Activated CD8-positive, alpha-beta memory T cell treated with anti-CD3 and anti-CD28 coated beads for 24 hours (primary cell): ENCODE measurements at regions not wholly inside any gene's neighbourhood (a gene's known extent, or its start where the extent isn't known, plus 50 kb on each side); places are given as distances from the start of the nearest gene placed in this dataset.
"Not testable (repeated sequence)": the region's sequence is repeated elsewhere in the genome, so short reads cannot be mapped to it uniquely, and the experiment has no call there.

Experiments
- DNase-seq: peaks from one replicate; pipeline ENCODE4 v3.0.0-alpha.2; 2020

DNA sequence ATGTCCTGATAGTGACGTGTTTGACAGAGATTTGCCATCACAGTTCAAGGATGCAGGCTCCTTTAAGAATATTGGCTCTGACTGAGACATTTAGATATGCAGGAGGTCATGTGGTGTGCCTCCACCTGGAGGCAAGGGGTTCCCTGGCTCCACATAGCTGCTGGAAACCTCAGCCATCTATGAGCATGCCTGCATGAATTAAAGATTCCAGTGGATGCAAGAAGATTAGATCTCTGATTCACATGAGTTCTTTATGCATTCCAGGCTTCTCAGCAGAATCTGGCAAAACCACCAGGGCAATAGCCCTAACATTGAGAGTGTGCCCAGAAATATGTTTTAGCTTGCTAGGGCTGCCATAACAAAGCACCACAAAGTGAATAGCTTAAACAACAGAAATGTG is 298.5 kb upstream of the AADAT start:
- no peak for DNase-seq

DNA sequence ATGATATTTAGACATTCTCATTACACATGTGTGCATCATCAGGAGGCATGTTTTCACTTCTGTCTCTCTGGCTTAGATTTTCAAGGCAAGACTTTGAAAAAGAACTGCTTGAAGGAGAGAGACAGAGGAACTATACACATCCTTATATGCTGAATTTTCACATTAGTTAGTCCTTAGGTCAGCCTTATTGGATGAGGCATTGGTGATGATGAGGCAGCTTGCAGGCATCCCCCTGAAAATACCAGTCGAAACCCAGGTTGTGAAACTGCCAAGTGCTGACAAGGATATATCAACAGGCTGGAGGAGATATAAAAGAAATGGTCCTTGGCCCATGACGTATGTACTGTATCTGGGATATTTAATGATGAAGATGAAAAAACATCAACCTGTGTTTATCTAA is 297.2 kb upstream of the AADAT start:
- no peak for DNase-seq

DNA sequence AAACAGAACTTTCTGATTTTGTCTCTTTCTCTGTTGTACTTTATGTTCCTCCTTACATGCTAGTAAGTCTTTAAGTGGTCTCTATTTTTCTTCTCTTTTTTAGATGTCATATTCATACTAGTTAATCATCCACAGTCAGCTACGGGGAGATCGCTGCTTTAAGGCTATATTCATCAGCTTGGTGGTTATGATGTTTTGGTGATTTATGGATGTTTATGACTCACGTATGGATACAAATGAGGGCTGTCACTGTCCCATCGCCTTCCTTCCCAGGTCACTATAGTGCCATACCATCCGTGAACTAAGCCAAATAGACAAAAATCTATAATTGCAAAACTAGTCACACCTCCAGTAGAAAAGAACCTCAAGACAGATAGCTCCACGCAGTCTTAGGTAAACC is 296.8 kb upstream of the AADAT start:
- no peak for DNase-seq

DNA sequence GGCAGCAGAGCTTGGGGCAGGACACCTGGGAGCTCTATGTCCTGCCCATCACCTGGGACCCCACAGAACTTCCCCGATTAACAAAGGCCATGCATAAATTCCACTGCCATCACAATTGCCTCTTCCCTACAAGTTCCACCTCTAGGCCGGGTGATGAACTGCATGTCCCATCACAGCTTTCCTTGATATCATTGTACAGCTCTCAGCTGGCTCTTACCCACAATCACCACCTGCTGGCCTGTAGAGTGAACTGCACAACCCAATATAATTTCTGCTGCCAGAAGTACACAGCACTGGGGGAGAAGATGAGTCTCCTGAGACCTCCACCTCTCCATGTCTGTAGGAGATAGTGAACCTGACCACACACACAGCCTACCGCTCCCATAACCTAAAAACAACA is 285.0 kb upstream of the AADAT start:
- no peak for DNase-seq

DNA sequence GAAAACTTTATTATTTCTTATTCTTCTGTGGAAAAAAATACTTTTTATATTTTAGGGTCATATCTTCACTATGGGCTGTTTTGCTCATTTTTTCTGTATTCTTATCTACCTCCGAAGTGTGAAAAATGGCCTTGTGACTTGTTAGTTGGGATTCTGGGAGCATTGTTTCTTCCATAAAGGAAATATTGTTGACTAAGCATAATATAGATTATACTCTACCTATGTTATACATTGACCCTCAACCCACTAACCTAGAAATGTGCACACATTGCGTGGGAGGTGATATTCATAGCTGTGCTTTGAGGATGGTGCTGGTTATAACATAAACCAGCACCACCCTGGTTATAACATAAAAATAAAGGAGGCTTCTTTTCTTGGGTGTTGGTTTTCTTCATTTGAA is 259.2 kb upstream of the AADAT start:
- DNase-seq = no peak

DNA sequence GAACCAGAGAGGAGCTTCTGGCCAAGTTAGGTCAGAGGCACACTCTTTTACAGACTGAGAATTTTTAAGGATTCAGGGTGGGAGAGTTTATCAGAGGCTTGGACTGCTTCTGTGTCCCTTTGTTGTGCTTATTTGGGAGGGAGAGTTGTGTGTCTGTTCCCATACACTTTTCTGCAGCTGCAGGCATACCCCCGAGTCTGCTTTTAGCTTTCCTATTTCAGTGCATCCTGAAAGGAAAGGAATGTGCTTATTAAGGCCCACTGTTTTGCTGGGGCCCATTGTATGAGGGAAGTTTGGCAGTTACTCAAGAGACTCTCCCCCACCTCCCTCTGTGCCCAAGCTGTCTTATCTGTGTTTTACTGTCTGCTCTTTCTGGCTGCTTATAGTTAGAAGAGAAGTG is 257.4 kb upstream of the AADAT start:
- not testable (repeated sequence) for DNase-seq

DNA sequence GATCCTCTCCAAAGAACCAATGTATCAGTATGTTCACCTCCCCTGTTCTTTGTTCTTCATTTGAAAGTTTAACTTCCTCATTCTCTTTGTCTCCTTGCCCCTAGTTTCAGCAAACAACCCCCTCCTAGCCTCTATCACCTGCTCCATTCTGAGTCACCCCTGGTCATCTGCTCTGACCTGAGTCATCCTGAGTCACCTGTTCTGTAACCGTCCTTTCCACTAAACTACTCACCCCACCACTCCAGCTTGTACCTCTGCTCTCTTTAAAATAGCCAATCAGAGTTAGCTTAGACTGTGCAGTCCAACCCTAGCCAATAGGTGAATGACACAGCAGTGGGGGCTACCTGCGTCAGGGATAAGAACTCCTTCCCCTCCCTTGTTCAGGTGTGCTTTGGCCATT is 249.8 kb upstream of the AADAT start:
- DNase-seq = no peak

DNA sequence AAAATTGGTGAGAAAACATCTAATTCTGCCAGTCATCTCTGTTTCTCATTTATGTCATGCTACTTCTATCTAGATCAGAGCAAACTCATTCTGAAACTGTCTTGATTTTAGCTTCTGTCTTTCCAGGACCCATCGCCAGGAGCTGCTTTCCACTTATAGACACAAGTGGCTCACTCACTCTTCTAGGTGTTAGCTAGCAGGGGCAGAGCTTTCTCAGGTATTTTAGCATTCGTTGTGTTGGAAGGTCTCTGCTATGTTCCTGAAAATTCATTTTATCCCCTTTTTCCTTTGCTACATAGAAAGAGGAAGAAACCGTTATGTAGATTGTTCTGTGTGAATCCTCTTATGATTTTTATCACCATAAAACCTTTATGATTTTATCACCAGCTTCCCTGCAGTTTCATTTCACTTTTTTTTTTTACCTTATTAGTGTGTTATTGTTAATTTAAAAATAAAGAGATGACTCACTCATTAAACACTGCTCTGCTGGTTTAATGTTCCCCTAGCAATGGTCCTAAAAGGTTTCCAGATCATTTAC is 246.6 kb upstream of the AADAT start:
- DNase-seq = no peak

DNA sequence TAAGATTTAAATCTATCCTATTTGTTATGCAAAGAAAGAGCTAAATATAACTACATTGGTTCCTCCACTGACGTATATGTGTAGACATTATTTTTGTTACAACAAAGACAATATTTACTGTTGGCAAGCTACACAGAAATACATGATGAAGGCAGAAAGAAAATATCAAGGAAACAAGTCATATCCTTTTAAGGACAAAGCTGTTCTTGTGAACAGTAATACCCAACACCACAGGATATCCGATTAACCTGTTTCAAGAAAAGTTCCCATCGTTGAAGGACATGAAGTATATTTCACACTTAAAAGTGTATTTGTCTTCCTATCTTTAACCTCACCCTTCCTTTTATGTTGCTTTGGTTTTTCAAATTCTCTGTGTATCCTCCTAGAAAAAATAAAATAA is 235.8 kb upstream of the AADAT start:
- no peak for DNase-seq

DNA sequence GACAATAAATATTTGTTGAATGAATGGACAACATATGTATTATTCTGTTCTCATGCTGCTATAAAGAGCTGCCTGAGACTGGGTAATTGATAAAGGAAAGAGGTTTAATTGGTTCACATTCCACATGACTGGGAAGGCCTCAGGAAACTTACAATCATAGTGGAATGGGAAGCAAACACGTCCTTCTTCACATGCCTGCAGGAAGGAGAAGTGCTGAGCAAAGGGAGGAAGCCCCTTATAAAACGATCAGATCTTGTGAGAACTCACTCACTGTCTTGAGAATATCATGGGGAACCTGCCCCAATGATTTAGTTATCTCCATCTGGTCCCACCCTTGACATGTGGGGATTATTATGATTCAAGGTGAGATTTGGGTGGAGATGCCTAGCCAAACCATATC is 233.9 kb upstream of the AADAT start:
- no peak for DNase-seq

DNA sequence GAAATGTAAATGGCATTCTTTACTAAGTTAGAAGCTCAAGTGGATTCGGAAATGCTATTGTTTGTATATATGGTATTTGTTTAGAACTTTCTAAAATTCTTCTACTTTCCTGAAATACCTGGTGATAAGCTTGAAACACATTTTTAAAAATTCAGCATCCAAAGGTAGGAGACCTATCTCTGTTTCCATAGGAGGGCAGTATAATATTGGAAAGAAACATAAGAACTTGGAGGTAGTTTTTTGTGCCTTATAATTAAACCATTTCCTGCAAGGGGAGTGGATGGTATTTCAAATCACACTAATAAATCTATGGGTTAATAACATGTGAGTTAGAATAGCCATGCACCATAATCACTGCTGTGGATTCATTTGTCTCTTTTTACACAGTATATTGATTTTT is 217.4 kb upstream of the AADAT start:
- no peak for DNase-seq

DNA sequence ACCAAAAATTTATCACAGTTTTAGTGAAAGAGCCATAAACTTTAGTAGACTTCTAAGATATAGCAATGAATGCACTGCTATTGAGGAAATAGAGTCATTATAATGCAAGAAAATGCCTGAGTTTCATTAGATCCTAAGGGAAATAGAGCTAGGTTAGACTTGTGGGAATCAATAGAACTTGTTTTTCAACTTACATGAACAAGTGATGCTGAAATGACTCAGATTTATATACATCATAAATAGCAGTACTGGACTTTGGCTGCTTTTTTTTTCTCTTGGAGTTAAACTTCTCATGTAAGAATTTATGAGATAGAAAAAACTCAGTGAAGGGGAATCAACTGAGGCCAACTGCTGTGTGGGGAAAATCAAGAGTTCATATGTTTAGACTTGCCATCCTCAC is 216.5 kb upstream of the AADAT start:
- no peak for DNase-seq

DNA sequence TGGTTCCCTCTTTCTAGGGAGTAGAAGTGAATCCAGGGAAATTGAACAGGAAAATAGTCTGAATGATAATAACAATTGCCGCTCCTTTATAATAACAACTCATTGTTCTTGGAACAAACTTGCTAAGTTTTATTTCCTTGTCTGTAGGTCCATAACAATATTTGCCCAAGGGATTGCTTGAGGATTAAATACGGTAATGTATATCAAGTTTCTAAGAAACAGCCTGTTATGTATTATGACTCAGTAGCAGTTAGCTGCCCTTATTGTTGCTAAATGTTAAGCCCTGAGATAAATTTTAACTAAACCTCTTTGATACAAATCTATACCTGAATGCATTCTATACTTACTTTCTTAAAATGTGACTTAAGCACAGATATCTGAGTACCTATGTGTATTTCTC is 215.9 kb upstream of the AADAT start:
- no peak for DNase-seq

DNA sequence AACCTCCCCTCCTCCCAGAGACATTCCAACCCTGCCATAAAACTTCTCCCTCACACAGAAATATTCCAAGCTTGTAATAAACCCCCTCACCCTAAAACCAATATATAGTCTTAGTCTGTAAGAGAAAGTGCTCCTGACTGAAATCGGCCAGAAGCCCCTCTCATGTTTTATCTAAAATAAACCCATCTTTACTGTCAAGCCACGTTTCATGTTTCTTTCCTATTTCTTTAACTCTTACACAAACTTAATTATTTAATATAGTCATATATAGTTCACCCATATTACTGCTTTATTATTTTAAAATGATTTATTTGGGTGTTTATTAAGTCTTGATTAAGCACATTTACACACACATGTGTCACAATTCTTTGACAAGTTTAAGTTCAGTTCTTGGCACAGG is 191.3 kb upstream of the AADAT start:
- no peak for DNase-seq

DNA sequence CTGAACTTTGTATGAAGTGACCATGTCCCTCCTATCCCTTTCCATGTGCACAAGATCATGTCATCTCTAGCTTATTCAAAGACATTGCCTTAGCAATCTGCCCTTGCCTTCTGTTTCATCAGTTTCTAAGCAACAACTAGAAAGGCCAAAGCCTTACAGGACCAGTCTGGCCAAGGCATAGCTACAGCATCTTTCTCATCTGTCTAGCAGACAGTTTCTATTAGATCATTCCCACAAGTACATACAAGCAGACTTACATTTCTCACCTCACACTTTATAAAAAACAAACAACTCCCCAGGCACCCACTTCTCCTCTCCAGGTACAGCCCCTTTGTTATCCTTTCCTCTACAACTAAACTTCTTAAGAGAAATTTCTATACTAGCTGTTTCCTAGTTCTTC is 188.7 kb upstream of the AADAT start:
- DNase-seq = no peak

DNA sequence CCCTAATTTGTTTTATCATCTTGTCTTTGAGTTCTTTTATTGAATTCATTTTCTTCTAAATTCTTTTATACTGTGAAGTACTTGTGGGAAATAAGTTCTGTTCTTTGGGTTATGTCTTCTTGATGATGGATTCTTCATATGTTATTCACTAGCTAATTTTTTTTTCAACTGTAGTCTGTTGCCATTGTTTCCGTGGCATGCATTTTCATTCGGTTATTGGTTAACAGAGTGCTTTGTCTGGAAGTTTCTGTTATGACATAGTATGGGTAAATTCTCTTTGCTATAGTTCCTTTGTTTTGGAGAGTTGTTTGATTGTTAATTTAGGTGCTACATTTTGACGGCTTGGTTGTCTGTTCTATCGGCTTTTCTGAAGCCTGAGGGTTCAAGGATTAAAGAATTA is 184.9 kb upstream of the AADAT start:
- no peak for DNase-seq

DNA sequence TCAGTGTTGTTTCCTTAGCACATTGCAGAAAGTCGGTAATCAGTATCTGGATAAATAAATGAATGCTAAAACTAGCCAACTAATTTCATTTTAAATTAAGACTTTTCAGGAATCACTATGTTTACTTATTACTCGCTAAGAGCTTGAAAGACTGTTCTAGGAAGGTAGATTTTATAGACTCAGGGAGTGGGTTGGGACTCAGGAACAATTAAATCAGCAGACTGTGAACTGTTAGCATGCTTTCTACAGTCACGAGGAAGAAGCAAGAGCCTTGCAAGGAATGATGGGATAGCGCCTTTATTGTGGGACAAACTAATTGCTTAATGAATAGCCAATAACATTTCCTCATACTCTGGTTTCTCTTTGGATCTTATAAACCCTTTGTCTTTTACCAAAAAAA is 183.2 kb upstream of the AADAT start:
- no peak for DNase-seq

DNA sequence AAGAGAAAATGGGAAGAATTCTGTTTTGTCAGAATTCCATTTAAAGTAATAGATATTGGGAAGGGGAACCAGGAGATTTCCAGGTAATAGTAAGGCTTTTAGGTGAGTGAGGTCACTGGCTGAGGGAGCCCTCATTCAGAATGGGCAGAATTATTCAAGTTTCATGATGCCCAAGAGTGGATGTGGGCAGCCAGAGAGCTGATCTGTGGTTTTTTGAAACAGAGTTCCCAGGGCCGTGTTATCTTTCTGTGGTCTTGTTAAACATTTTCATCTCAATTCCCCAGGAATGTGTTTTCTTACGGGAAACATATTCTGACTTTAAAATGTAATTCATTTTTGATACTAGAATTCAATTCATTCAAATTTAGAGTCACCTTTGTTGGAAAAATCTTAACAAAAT is 182.0 kb upstream of the AADAT start:
- no peak for DNase-seq

DNA sequence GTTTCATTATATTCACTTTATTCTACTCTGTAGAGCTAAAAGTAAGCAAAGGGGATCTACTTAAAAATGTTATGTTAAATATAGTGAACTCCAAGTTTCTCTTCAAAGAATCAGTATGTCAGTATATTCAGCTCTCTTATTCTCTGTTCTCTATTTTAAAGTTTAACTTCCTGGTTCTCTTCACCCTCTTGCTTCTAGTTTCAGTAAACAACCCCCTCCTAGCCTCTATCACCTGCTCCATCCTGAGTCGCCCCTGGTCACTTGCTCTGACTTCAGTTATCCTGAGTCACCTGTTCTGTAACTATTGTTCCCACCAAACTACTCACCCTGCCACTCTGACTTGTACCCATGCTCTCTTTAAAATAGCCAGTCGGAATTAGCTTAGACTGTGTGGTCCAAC is 180.9 kb upstream of the AADAT start:
- no peak for DNase-seq

DNA sequence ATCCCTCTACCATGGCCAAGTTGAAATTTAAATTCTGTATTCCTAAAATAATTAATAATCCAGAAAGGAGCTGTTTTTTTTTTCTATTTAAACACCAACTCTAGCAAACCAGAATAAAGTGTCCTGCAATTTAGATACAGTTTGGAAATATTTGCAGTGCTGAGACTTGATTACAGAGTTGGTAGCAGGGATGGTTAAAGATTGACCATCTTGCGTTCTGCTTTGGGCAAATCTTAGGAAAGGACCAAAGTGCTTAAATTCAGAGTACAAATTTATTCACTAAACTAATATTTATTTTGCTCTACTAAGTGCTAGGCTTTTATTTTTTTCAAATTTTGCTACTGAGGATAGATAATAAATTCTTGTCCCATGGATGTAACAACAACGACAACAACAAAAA is 180.2 kb upstream of the AADAT start:
- DNase-seq = no peak

DNA sequence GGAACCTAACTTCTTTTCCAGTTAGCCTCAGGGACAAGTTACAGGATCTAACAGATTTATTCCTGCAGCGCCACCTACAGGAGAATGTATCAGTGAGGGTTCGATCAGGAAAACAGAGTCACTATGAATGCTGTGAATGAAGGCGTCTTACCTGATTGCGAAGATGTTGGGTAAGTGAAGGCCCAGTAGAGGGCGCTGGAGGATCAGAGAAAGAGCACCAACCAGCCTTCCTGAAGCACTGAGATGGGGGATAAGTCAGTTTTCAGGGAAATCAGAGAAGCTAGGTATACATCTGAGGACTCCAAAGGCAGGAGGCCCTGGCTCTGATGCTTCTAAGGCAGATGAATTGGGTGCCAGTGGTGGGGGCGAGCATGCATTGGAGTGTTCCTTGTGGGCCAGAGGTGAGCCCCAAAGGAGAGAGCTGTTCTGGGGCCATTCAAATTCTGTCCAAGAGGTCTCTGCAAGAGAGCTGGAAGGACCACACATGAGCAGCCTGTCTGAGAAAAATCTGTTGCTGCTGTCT is 169.9 kb upstream of the AADAT start:
- DNase-seq = peak; percentile 55

DNA sequence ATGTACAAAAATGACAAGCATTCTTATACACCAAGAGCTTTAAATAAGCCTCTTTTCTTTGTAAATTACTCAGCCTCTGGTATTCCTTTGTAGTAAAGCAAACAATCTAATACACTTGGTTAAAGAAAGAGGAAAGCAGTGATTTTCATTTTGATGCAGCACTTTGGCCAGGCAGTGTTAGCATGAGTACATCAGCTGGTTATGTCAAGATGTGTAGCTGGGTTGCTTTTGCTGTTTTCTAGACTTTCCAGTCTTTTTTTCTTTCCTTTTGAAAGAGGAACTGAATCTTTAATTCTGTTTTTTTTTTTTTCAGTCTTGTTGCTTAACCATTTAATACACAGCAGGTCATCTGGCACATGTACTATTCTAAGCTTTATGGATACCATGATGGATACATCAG is 167.1 kb upstream of the AADAT start:
- DNase-seq = no peak

DNA sequence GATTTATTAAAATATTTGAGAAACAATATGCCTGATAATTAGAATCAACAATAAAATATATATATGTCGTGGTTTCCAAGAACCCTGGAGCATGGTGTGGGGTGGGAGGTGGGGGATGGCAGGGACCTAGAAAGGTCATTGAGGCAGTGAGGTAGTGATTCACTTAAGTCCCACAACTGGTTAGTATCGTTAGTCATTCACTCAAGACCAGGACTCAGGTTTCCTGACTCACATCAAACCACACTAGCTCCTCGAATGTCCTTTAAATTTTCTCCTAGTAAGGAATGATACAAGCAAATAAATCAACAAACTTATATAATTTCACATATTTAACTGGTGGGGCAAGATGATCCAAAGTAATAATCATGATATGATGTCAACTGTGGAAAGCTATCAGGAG is 158.8 kb upstream of the AADAT start:
- no peak for DNase-seq

DNA sequence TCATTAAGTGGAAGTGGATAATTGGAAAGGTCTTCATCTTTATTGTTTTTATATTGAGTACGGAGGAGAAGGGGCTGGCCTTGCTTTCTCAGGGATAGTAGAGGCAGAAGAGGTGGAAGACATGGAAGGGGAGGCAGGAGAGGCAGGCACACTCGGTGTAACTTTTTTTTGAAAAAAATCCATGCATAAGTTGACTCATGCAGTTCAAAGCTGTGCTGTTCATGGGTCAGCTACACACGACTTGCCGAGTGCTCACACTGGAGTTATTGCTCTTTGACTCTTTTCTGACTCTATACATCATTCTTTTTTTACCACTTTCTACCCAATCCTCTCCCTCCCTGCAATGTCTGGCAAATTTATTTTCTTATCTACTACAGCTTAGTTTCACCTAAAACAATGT is 158.3 kb upstream of the AADAT start:
- DNase-seq = no peak

DNA sequence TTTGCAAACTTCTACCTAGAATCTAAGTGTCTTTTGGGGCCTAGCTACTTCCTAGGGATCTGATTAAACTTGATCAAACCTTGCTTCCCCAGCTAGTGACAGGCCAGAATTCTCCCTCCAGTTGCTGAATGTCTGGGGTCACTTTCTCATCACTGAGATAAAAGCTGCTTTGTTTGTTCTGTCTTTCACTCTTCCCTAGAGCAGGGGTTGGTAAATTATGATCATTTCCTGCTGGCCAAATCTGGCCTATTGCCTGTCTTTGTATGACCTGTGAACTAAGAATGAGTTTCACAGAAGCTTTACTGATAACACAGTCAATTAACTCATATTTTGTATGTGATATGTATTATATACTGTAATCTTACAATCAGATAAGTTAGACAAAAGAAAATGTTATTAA is 157.8 kb upstream of the AADAT start:
- no peak for DNase-seq
